OCI-LY1 (cell line): ENCODE measurements at regions not wholly inside any gene's neighbourhood (a gene's known extent, or its start where the extent isn't known, plus 50 kb on each side); places are given as distances from the start of the nearest gene placed in this dataset.
"Not testable (repeated sequence)": the region's sequence is repeated elsewhere in the genome, so short reads cannot be mapped to it uniquely, and the experiment has no call there.

Source experiments
- H2AFZ ChIP-seq: fragments of 200-600 bp; sonication (generic), shearing (Covaris generic); 2 replicates; pipeline ENCODE4 v1.6.0; 2014; ENCODE audit warnings: antibody characterized with exemption, mild to moderate bottlenecking, low read length
- H3F3A ChIP-seq: fragments of 200-600 bp; sonication (generic), shearing (Covaris generic); 2 replicates; pipeline ENCODE4 v1.6.0; 2014; ENCODE audit warnings: mild to moderate bottlenecking, antibody characterized with exemption, low read length, moderate library complexity; ENCODE audit not compliant: insufficient read depth
- H3K27ac ChIP-seq: fragments of 200-600 bp; sonication (generic); 2 replicates; pipeline ENCODE4 v1.5.1; 2014; ENCODE audit warnings: low read length, mixed run types, mild to moderate bottlenecking, low read depth; ENCODE audit not compliant: poor library complexity, severe bottlenecking
- H3K27me3 ChIP-seq: fragments of 200-600 bp; sonication (generic); 2 replicates; pipeline ENCODE4 v1.6.0; 2014; ENCODE audit warnings: antibody characterized with exemption, mild to moderate bottlenecking, low read length, moderate library complexity; ENCODE audit not compliant: insufficient read depth
- H3K36me3 ChIP-seq: fragments of 200-600 bp; sonication (generic); 2 replicates; pipeline ENCODE4 v1.6.1; 2014; ENCODE audit warnings: mild to moderate bottlenecking, antibody characterized with exemption, low read length, moderate library complexity, mixed read lengths; ENCODE audit not compliant: insufficient read depth
- H3K4me1 ChIP-seq: fragments of 200-600 bp; sonication (generic); 2 replicates; pipeline ENCODE4 v1.5.1; 2014; ENCODE audit warnings: mild to moderate bottlenecking, low read length, moderate library complexity; ENCODE audit not compliant: insufficient read depth, severe bottlenecking
- H3K4me2 ChIP-seq: fragments of 200-600 bp; sonication (generic), shearing (Covaris generic); 2 replicates; pipeline ENCODE4 v1.6.1; 2014; ENCODE audit warnings: low read length
- H3K4me3 ChIP-seq: fragments of 200-600 bp; sonication (generic); 2 replicates; pipeline ENCODE4 v1.5.1; 2014; ENCODE audit warnings: low read length, low read depth, mild to moderate bottlenecking, mixed read lengths; ENCODE audit not compliant: poor library complexity, severe bottlenecking
- H3K79me2 ChIP-seq: fragments of 200-600 bp; shearing (Covaris generic); 2 replicates; pipeline ENCODE4 v1.6.1; 2016; ENCODE audit warnings: mixed run types, low read length, mixed read lengths; ENCODE audit not compliant: insufficient read depth
- H3K9ac ChIP-seq: fragments of 200-600 bp; sonication (generic), shearing (Covaris generic); 2 replicates; pipeline ENCODE4 v1.6.1; 2014; ENCODE audit warnings: mild to moderate bottlenecking, low read length, mixed read lengths
- H3K9me2 ChIP-seq: fragments of 200-600 bp; sonication (generic), shearing (Covaris generic); 2 replicates; pipeline ENCODE4 v1.6.1; 2014; ENCODE audit warnings: low read depth, mild to moderate bottlenecking, low read length, mixed read lengths
- H3K9me3 ChIP-seq: fragments of 200-600 bp; shearing (Covaris generic); 2 replicates; pipeline ENCODE4 v1.6.1; 2014; ENCODE audit warnings: low read length, mixed read lengths
- H4K20me1 ChIP-seq: fragments of 200-600 bp; sonication (generic), shearing (Covaris generic); 2 replicates; pipeline ENCODE4 v1.6.0; 2016; ENCODE audit warnings: mild to moderate bottlenecking, low read length; ENCODE audit not compliant: insufficient read depth
- CTCF ChIP-seq: fragments of 200-600 bp; sonication (generic), shearing (Covaris generic); IDR thresholded peaks from 2 replicates; pipeline ENCODE4 v1.5.1; 2017; ENCODE audit warnings: mild to moderate bottlenecking, antibody characterized with exemption, low read length, moderate library complexity, mixed read lengths
- EZH2 ChIP-seq: fragments of 200-600 bp; sonication (generic), shearing (Covaris generic); IDR thresholded peaks from 2 replicates; pipeline ENCODE4 v1.8.0; 2017; ENCODE audit warnings: borderline replicate concordance, mixed run types, mild to moderate bottlenecking, antibody characterized with exemption, low read length, moderate library complexity, mixed read lengths

- no peaks in the 10 kb centered on the region for H3K27me3 ChIP-seq
- no peak overlapping the region for H2AFZ ChIP-seq
- H3K9me3 ChIP-seq = no peaks in the 10 kb centered on the region
- H3K4me2 ChIP-seq = no peak overlapping the region
- no peaks in the 10 kb centered on the region for H3K36me3 ChIP-seq
- H3K4me1 ChIP-seq = no peaks in the 10 kb centered on the region
- H4K20me1 ChIP-seq = no peaks in the 10 kb centered on the region
- H3K27ac ChIP-seq = no peak overlapping the region
- no peak overlapping the region for H3K4me3 ChIP-seq
- no peaks in the 10 kb centered on the region for H3K9me2 ChIP-seq
- H3K79me2 ChIP-seq = no peaks in the 10 kb centered on the region
- H3F3A ChIP-seq = no peaks in the 10 kb centered on the region
- H3K9ac ChIP-seq = no peak overlapping the region
- TF ChIP-seq CTCF (no peak), EZH2 (no peak)
Measured at GRCh38 chr6:156193381-156193780, 583.8 kb upstream of the ARID1B start.

- Histone ChIP-seq H3K4me3 (no peak overlapping the region), H3F3A (no peaks in the 10 kb centered on the region), H3K79me2 (no peaks in the 10 kb centered on the region), H3K36me3 (no peaks in the 10 kb centered on the region), H3K9ac (no peak overlapping the region), H3K27me3 (no peaks in the 10 kb centered on the region), H3K27ac (no peak overlapping the region), H2AFZ (no peak overlapping the region), H3K4me1 (no peaks in the 10 kb centered on the region), H3K9me2 (no peaks in the 10 kb centered on the region), H3K9me3 (no peaks in the 10 kb centered on the region), H3K4me2 (no peak overlapping the region), H4K20me1 (no peaks in the 10 kb centered on the region)
- TF ChIP-seq CTCF = no peak
- no peak for TF ChIP-seq EZH2
Measured at GRCh38 chr6:156191895-156192294, 585.3 kb upstream of the ARID1B start.

GRCh38 chr6:156191390-156191789 lies 585.8 kb upstream of the ARID1B start:
- H3K27me3 ChIP-seq, H3F3A ChIP-seq, H3K4me3 ChIP-seq, H3K4me1 ChIP-seq, H3K27ac ChIP-seq, H4K20me1 ChIP-seq, H3K9me3 ChIP-seq, H3K9me2 ChIP-seq, H3K4me2 ChIP-seq, H3K9ac ChIP-seq, H3K36me3 ChIP-seq, H2AFZ ChIP-seq, H3K79me2 ChIP-seq: not testable (repeated sequence)

- no peaks in the 10 kb centered on the region for H3K79me2 ChIP-seq
- no peaks in the 10 kb centered on the region for H3K9me2 ChIP-seq
- no peak for TF ChIP-seq CTCF
- no peaks in the 10 kb centered on the region for H4K20me1 ChIP-seq
- no peak overlapping the region for H3K4me3 ChIP-seq
- no peaks in the 10 kb centered on the region for H3F3A ChIP-seq
- no peaks in the 10 kb centered on the region for H3K36me3 ChIP-seq
- no peaks in the 10 kb centered on the region for H3K27me3 ChIP-seq
- no peaks in the 10 kb centered on the region for H3K4me1 ChIP-seq
- H3K4me2 ChIP-seq = no peak overlapping the region
- no peak overlapping the region for H2AFZ ChIP-seq
- H3K9me3 ChIP-seq = no peaks in the 10 kb centered on the region
- no peak overlapping the region for H3K9ac ChIP-seq
- no peak overlapping the region for H3K27ac ChIP-seq
Measured at GRCh38 chr6:156190270-156190669, 586.9 kb upstream of the ARID1B start.
